Left ventricle myocardium superior (tissue), 1 donor: ENCODE measurements at regions not wholly inside any gene's neighbourhood (a gene's known extent, or its start where the extent isn't known, plus 50 kb on each side); places are given as distances from the start of the nearest gene placed in this dataset.

Experiments used
- ATAC-seq: fragments of 200-7000 bp; cut with Tn5 transposase; one replicate; pipeline ENCODE4 v1.9.1; 2020; ENCODE audit warnings: mild to moderate bottlenecking, moderate library complexity
- DNase-seq: peaks from one replicate; pipeline ENCODE4 v3.0.0-alpha.2; 2020
- intact Hi-C: fragments of 100-400 bp; cut with micrococcal nuclease; formaldehyde crosslinking; loops from one replicate; pipeline ENCODE4 v1.11.0; 2022
- donor health status: DM: no; HTN: yes; CAD: no; lungs with severe emphysema.

DNA sequence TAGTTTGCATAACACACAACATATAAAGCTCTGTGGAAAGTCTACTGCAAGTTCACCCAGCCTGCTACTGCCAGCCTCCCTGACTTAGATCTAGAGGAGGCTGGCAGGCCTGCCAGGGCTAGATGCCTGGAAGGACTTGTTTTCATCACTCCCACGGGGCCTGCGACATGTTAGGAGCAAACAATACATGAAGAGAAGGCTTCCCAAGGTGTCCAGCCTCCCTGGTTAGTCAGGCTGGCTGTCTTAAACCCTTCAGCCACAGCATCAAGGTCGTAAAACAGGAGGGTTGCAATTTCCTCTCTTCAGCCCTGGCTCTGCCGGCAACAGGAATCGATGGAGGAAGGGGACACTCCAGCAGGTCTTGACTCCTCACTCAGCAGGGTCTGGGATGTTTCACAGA is 104.5 kb downstream of the NGF start:
- ATAC-seq (peak; percentile 48), DNase-seq (no peak)
- intact Hi-C loops: no loop called here

DNA sequence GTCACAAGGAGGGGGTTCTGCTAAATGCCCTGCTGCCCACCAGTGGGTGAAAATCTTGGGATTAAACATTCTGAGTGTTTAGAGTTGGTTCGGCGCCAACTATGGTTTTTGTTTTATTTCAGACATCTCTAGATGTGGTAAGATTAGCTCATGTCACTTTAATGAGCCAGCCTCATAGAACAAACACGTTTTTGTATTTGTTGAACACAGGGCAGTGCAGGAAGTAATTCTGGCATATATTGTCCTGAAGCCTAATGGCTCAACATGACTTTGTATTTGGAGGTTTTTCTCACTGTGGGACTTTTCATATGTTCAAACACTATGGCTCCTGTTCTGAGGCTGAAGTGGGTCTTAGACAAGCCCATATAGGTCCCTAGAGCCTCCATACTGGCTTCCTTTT is 107.8 kb downstream of the NGF start:
- ATAC-seq: no peak

DNA sequence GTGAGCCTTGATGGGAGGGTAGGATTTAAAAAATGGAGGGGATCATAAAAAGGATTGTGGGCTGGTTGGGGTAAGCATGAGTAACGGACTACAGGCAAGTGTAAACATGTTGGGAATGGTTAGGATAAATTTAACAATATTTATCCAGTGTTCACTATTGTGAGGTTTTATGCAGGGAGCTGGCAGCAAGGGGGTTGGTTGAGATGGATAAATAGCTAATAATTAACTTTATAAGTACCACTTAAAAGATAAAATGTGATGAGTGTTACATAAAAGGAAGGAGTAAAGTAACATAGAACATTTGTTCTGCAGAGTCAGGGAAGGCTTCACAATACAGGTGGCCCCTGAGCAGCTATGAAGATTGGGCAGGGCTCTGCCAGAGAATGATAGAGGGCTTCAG is 109.0 kb downstream of the NGF start:
- no peak for ATAC-seq
- no peak for DNase-seq

More for the DNA sequence above, 107.8 kb downstream of the NGF start:
- no peak for DNase-seq
- intact Hi-C loops: no loop called here

DNA sequence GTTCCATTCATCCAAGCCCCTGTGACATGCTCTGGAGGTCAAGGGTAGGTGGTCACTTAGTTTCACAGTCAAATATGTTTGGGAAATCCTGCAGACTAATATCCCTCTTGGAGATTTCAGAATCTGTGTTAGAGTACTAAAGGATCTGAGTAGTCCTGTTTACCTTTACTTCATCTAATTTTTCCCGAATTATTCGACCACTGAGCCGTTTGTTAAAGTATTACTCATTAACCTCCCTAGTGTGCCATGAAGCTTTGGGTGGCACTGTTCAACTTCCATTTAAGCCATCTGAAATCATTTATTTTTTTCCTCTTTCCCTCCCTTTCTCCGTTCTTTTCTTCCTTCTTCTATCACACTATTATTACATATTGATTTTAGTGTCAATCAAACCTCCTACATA is 109.9 kb downstream of the NGF start:
- intact Hi-C loops: no loop called here

More for the DNA sequence above, 109.0 kb downstream of the NGF start:
- intact Hi-C loops: no loop called here

DNA sequence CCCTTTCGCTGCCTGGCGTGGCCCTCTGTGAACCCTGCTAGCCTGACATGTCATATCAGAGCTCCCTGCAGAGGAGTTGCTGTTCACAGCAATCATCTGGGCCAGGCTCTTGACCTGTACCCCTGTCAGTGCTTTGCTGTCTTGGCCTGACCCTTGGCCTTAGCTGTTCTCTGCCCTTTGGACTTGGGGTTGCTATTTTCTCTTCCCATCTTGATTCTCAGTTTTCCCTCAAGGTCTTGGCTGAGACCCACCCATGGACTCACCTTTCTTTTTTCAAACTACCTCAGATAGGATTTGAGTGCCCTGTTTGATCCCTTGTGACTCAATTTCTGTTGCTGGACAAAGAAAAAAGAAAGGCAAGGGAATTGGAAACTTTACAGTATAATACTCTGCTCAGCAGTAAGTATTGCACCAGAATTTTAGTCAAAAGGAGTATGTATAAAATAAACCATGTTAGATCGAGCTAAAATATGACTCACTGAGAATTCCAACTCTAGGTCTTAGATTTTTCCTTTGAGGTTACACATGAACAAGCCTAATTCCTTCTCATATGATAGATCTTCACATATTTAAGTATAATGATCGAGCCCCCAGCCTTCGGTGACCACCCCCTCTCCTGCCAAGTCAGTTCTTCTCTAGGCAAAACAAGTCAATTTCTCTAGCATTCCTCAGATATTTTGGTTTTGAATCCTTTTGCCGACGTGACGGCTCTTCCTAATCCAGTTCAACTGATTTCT is 110.5 kb downstream of the NGF start:
- intact Hi-C loops: no loop called here
- ATAC-seq: no peak
- DNase-seq: no peak

More for the DNA sequence above, 109.9 kb downstream of the NGF start:
- DNase-seq: no peak
- no peak for ATAC-seq

DNA sequence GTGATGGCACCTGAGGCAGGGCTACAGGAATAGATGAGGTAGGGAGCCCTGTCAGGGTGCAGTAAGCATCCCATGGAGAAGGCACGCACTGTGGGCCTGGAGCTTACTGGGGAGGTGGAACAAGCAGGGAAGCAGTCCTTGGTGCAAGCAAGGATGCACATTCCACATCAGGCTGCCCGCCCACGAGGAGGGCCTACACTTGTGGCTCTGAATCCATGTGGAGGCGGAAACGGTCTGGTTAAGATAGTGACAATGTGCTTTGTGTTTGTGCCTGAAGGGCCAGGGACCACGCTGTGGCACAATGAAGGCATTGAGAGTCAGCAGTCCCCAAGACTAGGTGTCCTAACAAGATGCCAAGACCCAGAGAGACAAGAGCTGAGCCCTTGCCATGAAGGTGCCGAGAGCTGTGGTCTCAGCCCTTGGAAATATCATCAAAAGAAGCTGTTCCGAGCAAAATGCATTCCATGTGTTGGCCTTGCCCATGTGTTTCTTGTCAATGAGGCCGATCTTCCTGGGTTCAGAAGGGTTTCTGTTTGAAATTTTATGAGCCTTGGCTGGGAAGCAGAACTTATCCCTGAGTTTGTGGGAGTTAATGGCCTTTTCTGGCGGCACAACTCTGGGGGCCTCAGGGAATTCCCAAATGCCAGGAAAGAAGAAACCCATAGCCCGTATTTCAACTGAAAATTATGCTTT is 111.9 kb downstream of the NGF start:
- intact Hi-C loops: no loop called here
- ATAC-seq: no peak

DNA sequence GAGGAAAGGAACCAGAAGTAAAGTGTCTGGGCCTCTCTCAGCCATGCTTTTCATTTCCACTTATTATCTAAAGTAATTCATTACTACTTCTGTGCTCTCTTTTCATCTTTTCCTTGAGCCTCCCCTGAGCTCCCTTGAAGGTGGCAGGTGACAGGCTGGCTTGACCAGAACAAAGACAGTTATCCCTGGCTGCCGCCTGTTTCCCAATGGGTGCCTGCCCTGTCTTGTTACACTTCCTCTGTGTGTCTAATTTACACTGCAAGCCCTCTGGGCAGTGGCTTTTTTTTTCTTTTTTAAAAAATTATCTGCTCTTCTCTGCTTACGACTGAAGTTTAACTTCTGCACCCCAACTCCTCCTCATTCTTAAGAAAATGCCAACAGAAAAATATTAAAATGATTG is 113.4 kb downstream of the NGF start:
- intact Hi-C loops: no loop called here
- no peak for ATAC-seq
- DNase-seq: no peak

More for the DNA sequence above, 111.9 kb downstream of the NGF start:
- no peak for DNase-seq

DNA sequence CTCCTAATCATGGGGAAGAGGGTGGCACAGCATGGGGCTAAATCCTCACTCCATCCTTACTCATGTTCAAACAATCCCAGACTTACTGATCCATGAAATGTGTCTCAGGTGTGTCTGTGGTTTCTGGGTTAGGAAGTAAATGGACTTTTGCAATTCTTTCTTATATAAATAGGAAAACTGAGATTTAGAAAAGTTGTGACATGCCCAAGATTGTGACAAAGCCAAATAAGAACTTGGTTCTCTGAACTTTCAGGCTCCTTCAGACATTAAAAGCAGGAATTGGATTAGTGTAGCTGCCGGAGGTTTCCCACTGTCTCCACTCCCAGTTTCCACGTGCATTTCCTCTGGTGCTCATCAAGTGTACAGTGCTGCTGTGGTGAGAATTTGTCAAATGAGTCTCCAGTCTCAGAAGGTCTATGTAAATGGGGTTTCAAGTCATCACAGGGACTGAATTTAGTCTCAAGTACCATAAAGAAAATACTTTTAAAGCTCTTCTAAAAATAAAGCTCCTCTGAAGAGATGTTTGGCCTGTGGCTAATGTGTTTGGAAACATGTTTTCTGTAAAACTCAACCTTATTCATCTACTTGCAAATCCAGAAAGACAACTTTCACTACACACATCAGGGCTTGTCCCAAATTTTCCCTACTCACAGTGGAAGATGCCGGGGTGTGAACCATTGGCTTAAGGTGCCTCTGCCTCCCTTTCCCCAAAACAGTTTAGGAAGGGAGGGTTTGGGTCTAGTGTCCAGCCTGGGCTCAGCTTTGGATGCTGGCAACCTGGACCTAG is 115.2 kb downstream of the NGF start:
- no peak for ATAC-seq

DNA sequence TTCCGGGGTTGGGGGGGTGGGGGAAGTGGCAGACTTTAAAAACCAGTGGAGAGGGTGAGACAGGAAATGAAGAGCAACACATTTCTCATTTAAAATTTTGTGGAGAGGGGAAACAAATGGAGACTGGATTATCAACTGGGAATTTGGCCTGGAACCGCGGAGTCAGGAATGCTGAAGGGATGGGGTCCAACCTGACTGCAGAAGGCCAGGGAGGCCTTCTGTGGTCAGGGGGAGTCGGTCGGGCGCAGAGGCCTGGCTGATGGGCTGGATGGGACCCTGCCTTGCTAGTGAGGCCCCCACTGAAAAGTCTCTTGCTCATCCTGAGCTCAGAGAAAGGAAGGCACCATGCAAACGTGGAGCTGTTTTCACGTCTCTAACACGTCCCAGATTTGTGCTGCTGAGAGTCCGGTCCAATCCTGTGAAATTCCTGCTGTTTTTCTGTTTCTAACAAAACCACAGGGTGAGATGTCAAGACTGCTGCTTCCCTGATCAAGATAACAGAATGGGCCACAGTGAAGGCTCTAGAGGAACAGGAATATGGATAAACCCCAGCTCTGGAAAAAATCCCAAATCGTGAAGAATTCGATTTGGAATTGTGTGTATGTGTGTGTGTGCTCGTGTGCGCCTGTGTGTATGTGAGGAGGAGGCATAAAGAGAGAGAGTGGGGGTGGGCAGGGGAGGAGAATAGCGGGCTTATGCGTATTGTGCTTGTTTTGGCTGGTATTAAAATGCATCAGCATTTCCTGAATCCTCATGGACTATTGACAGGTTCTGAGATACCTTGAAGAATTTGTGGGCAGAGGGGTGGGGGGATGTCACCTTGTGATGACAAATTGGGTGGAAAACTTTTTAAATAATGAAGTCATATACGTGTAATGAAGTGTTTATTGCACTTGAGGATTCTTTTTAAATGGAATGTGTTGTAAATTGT is 117.4 kb downstream of the NGF start:
- intact Hi-C loops: no loop called here
- DNase-seq (no peak), ATAC-seq (no peak)

More for the DNA sequence above, 115.2 kb downstream of the NGF start:
- no peak for DNase-seq
- intact Hi-C loops: no loop called here

DNA sequence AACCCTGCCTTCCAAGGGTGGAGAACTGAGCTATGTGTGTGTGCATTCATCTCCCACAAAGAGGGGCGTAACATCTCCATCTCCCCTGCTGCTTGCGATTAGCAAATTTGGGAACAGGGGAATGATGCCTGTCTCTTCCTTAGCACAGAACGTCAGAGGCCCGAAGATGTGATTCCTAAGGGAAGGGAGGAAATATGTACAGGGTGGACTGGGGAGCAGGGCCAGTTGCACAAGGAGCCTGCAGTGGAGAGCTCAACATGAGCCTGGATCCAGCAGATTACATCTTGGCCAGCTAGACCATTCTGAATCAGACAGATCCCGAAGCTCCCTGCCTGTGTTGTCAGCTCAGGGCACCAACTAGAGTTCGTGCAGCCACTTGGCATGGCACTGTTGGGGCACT is 118.1 kb downstream of the NGF start:
- DNase-seq (peak; percentile 66), ATAC-seq (peak; percentile 82)
- intact Hi-C loops: no loop called here

DNA sequence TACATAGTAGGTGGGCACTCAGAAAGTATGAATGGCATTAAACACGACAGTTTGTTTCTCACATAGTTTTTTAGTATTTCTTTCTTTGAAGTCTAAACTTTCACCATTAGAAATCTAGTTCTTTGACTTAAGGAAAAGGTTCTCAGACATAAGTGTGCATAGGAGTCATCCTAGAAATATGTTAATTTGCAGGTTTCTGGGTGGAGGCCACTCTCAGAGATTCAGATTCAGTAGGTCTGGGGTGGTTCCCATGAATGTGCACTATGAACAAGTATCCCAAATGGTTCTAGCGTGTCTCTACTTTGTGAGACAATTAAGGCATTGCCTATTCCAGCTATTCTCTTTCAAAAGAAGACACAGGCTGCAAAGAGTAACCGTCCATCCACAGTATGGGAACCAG is 119.3 kb downstream of the NGF start:
- ATAC-seq (no peak), DNase-seq (no peak)
- intact Hi-C loops: no loop called here

DNA sequence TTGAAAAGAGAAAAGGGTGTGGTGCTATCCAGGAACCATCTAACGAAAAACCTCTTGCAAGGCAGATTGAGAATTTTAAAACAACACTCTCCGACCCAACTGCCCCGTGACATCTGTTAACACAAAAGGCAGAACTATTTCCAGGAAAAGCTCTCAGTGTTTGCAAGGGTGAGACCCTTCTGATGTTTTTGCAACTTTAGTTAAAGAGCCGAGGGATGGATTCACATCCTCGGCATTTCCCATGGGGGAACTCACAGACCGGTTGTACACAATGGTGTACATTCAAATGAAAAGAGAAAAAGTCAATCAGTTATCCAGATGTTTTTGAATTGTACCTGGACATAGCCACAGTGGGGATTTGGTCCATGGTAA is 120.0 kb downstream of the NGF start:
- intact Hi-C loops: no loop called here
- ATAC-seq (peak; percentile 3), DNase-seq (no peak)

DNA sequence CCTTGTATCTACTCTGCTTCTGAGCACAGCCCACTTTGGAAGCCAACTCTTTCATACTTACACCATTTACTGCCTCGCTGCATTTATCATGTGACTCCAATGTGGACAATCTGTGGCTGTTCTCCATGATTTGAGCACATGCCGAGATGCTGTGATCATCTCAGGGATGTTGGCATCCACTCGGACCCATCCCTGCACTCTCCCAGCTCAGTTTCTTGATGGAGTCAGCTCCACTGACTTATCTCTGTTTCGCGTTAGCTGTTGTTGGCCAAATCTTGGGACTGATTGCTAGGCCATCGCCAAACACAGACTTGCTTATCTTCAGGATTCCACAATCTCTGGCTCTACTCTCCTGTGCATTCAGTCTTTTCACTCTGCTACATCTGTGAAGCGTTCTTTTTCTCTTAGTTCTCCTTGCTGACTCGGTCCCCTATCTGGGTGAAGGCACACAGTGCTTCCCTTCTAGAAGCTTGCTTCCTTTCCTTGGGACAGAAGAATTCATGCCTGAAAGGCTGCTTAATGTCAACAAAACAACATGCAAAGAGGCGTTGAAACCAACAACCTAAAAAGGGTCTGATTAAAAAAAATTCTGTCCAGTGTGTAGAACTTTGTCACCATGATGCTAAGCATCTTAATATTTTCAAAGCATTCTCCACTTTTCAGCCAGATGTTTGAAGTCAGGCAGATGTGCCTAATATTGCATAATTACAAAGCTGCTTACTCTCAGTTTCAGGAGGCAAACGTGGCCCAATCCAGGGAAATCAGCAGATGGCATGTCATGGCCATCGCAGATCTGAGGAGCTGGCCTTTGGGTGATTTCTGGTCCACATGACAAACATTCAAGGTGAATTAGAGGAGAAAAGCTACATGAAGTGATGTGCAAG is 120.7 kb downstream of the NGF start:
- intact Hi-C loops: no loop called here
- ATAC-seq (peak; percentile 74), DNase-seq (peak; percentile 55)

DNA sequence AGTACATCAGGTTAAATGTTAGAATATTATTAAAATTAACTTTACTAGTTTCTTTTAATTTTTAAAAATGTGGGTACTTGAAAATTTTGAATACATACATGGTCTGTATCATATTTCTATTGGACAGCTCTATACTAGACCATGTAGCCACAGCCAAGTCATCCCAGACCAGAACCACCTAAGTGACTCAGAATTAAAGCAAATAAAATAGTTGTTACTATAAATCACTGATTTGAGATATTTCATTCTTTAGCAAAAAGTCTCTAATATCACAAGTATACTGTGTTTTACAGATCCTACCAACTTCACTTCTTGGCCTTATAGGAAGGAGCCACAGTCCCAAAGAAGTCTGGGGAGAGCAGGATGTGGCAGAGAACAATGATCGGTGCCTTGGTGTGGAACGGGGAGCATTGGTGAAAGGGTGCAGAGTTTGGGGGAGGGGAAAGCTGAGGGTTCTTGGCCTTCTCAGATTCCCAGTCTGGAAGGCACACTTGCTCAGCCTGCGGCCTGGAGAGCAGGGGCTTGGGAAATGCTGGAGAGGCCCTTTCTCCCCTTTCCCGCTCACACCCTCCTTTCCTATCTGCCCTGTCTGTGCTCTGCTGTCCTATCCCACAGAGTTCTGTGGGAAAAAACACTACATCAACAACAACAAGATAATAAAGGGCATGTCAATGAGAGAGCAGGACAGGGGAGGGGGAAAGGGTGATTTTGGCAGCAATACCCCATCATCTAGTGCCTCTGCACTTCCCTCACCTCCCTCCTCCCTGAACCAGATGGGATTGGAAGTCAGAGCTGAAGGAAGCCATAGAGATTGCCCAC is 122.1 kb downstream of the NGF start:
- intact Hi-C loops: no loop called here
- DNase-seq: no peak

DNA sequence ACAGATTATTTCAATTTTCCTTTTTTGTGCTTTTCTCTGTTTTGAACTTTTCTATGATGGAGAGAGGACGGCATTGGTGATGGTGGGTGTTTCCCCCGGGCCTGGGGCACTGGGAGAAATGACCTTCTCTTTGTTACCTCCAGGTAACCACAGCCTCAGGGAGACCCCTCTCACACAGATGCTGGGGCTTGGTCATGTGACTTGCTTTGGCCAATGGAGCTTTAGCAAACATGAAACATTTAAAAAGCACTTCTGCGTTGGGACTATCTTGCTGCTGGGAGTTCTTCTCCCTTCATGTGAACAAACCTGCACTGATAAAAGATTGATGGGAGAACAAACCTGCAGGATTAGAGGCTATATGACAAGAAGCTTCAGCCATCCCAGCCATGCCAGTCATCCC is 122.9 kb downstream of the NGF start:
- no peak for DNase-seq

More for the DNA sequence above, 122.1 kb downstream of the NGF start:
- peak; percentile 16 for ATAC-seq

DNA sequence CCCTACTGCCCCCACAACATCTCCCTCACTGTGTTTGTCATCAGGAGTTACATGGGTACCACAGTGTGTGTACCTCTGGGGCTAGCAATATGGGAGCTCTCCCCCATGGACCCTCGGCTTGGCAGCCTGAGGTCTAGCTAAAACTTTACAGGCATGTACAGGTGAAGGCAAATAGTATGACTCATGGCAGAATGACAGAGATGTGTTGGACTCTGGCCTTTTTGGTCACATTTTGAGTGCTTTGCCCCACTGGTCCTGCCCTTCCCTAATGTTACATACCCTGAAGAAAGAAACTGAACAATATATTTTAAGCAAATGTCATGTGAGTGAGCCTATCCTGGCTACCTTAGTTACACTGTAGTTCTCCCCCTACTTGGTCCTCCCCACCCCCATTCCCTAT is 124.0 kb downstream of the NGF start:
- ATAC-seq: no peak
- intact Hi-C loops: no loop called here
- no peak for DNase-seq

More for the DNA sequence above, 122.9 kb downstream of the NGF start:
- intact Hi-C loops: no loop called here
- ATAC-seq: no peak

DNA sequence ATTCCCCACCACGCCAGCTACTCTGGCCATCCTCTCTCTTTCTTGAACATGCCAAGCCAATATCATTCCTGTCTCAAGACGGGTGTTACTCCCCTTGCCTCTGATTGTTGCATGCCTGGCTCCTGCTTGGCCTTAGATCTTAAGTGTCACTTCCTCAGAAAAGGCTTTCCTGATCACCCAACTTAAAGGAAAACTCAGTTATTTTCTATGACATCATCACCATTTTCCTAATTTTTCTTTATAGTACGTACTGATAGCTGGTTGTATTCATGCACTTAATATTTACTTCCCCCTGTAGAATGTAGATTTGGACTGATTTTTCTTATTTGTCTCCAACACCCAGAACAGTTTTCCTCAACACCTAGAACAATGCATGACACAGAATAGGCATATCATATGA is 123.8 kb upstream of the TSPAN2 start:
- intact Hi-C loops: no loop called here
- ATAC-seq (no peak), DNase-seq (no peak)
